Tibial artery (tissue), 4 donors: ENCODE measurements at regions not wholly inside any gene's neighbourhood (a gene's known extent, or its start where the extent isn't known, plus 50 kb on each side); places are given as distances from the start of the nearest gene placed in this dataset.

Experiments used
- DNase-seq, 2 donors: peaks; one replicate each; pipeline ENCODE4 v3.0.0-alpha.2; 2019
- H3K27ac ChIP-seq, 2 donors: fragments of 200-600 bp; sonication (generic) in 1 of 2; 1 replicate in 1 of 2; 2 replicates in 1 of 2; pipeline ENCODE4 v1.5.1; 2018 to 2019; ENCODE audit warnings: mild to moderate bottlenecking in 1 of 2
- H3K27me3 ChIP-seq, 2 donors: fragments of 200-600 bp; sonication (generic) in 1 of 2; one replicate each; pipeline versions ENCODE4 v1.5.1 to v1.6.0; 2016 to 2019
- H3K36me3 ChIP-seq, 3 donors: fragments of 200-600 bp; sonication (generic) in 2 of 3; one replicate each; pipeline ENCODE4 v1.5.1; 2016 to 2019; ENCODE audit warnings: mild to moderate bottlenecking in 2 of 3
- H3K4me1 ChIP-seq, 4 donors: fragments of 200-600 bp; sonication (generic) in 2 of 4; 1 replicate in 3 of 4; 2 replicates in 1 of 4; pipeline ENCODE4 v1.5.1; 2016 to 2019
- H3K4me3 ChIP-seq, 2 donors: fragments of 200-600 bp; sonication (generic) in 1 of 2; 1 replicate in 1 of 2; 2 replicates in 1 of 2; pipeline ENCODE4 v1.5.1; 2018 to 2019; ENCODE audit warnings: mild to moderate bottlenecking in 2 of 2
- H3K9me3 ChIP-seq, 3 donors: fragments of 200-600 bp; sonication (generic) in 1 of 3; one replicate each; pipeline ENCODE4 v1.5.1; 2016 to 2019
- CTCF ChIP-seq, 2 experiments: fragments of 200-600 bp in 1 of 2; fragments of 450-650 bp in 1 of 2; IDR thresholded peaks; one replicate each; pipeline ENCODE4 v1.5.1; 2017 to 2019; ENCODE audit warnings: antibody characterized with exemption in 2 of 2, mild to moderate bottlenecking in 1 of 2, moderate library complexity in 1 of 2
- intact Hi-C: fragments of 100-400 bp; cut with DNase I; formaldehyde crosslinking; loops from one replicate; pipeline ENCODE4 v1.15.0; 2023; ENCODE audit warnings: low total_unique reads

GRCh38 chr21:16176570-16176969 lies 446.8 kb downstream of the USP25 start:
- DNase-seq: no peak
- intact Hi-C loops: no loop called here
- no peaks in the 10 kb centered on the region for H3K9me3 ChIP-seq

DNA sequence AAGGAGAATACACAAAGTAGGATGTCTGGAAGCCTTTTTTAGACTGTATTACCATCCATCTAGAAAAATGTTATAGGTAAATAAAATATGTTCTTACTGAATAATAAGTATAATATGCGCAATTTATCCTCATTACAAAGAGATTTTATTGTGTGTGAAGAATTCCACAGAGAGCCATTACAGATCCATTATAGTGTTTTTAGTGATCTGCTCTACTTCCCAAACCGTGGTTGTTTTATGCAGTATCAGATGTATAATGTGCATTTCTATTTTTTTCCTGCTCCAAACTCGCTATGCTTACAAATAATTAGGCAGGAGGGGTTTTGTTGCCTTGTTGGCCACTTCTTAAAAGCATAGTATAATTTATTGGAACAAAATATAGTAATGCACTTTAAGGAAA lies 447.8 kb downstream of the USP25 start:
- Histone ChIP-seq H3K36me3 (no peaks in the 10 kb centered on the region), H3K27ac (no peak overlapping the region), H3K4me1 (peaks cover 0 to 13% (median 2%) of the 10 kb centered on the region in 4 donors), H3K4me3 (no peak overlapping the region), H3K27me3 (no peaks in the 10 kb centered on the region), H3K9me3 (no peaks in the 10 kb centered on the region)
- TF ChIP-seq CTCF (IDR thresholded peaks at IDR 0.05): no peak
- intact Hi-C loops: no loop called here
- DNase-seq: no peak

More at GRCh38 chr21:16176570-16176969, 446.8 kb downstream of the USP25 start:
- Histone ChIP-seq H3K36me3 (no peaks in the 10 kb centered on the region), H3K4me1 (peaks cover 0 to 13% (median 2%) of the 10 kb centered on the region in 4 donors), H3K27me3 (no peaks in the 10 kb centered on the region), H3K27ac (no peak overlapping the region), H3K4me3 (no peak overlapping the region)
- TF ChIP-seq CTCF (IDR thresholded peaks at IDR 0.05): no peak

GRCh38 chr21:16179773-16180172 lies 450.0 kb downstream of the USP25 start:
- no peak for DNase-seq
- no peaks in the 10 kb centered on the region for H3K36me3 ChIP-seq
- no peaks in the 10 kb centered on the region for H3K9me3 ChIP-seq
- H3K27me3 ChIP-seq: no peaks in the 10 kb centered on the region
- peaks cover 0 to 13% (median 2%) of the 10 kb centered on the region in 4 donors for H3K4me1 ChIP-seq
- H3K4me3 ChIP-seq: no peak overlapping the region
- TF ChIP-seq CTCF (IDR thresholded peaks at IDR 0.05): no peak
- H3K27ac ChIP-seq: no peak overlapping the region
- intact Hi-C loops: no loop called here

- Histone ChIP-seq H3K4me1 (peaks cover 0 to 13% (median 2%) of the 10 kb centered on the region in 4 donors), H3K4me3 (no peak overlapping the region), H3K27ac (no peak overlapping the region), H3K36me3 (no peaks in the 10 kb centered on the region), H3K27me3 (no peaks in the 10 kb centered on the region), H3K9me3 (no peaks in the 10 kb centered on the region)
- DNase-seq: no peak
- intact Hi-C loops: no loop called here
- no peak for TF ChIP-seq CTCF (IDR thresholded peaks at IDR 0.05)
Observed at GRCh38 chr21:16180614-16181013, 450.8 kb downstream of the USP25 start.

DNA sequence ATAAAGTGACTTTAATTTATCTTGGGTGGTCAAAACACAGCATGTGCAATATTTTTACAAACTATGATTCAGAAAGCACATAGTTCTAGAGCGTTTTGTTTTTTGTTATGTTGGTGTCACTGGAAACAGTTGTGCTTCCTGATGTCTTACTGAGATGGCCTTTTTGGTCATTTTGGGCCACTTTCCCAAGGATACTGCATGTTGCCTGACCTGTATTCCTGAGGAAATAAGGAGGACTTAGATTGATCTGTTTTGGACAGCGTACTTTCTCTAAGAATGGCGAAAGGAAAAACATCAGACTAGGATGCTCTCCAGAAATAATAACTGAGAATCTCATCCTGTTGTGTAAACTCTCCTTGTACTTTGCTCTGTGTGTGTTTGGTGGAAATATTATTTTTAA lies 451.2 kb downstream of the USP25 start:
- intact Hi-C loops: no loop called here
- TF ChIP-seq CTCF (IDR thresholded peaks at IDR 0.05): no peak
- no peaks in the 10 kb centered on the region for H3K36me3 ChIP-seq
- H3K4me3 ChIP-seq: no peak overlapping the region
- DNase-seq: no peak
- peaks cover 0 to 13% (median 2%) of the 10 kb centered on the region in 4 donors for H3K4me1 ChIP-seq
- H3K27me3 ChIP-seq: no peaks in the 10 kb centered on the region
- no peaks in the 10 kb centered on the region for H3K9me3 ChIP-seq
- no peak overlapping the region for H3K27ac ChIP-seq

- peaks cover 0 to 8% (median under 1%) of the 10 kb centered on the region in 4 donors for H3K4me1 ChIP-seq
- no peaks in the 10 kb centered on the region for H3K27me3 ChIP-seq
- H3K9me3 ChIP-seq: peaks cover 0 to 4% (median 0%) of the 10 kb centered on the region in 3 donors
- no peaks in the 10 kb centered on the region for H3K36me3 ChIP-seq
- TF ChIP-seq CTCF (IDR thresholded peaks at IDR 0.05): no peak
- no peak overlapping the region for H3K27ac ChIP-seq
- intact Hi-C loops: no loop called here
- DNase-seq: no peak
- no peak overlapping the region for H3K4me3 ChIP-seq
Observed at GRCh38 chr21:16185766-16186165, 456.0 kb downstream of the USP25 start.
